Heart left ventricle (tissue), 16 donors: ENCODE measurements at regions not wholly inside any gene's neighbourhood (a gene's known extent, or its start where the extent isn't known, plus 50 kb on each side); places are given as distances from the start of the nearest gene placed in this dataset.

Experiments used
- ATAC-seq, 4 donors: fragments of 200-7000 bp; cut with Tn5 transposase; one replicate each; pipeline ENCODE4 v1.9.1; 2020 to 2022; ENCODE audit warnings: moderate library complexity in 4 of 4, mild to moderate bottlenecking in 3 of 4, moderate number of reproducible peaks in 1 of 4
- DNase-seq, 5 donors: peaks; one replicate each; pipeline ENCODE4 v3.0.0-alpha.2; 2020
- H3K27ac ChIP-seq, 12 donors: fragments of 200-600 bp; sonication (generic) in 4 of 12; one replicate each; pipeline versions ENCODE4 v1.5.0 to v1.8.0; 2016 to 2022; ENCODE audit warnings: mild to moderate bottlenecking in 2 of 12
- H3K27me3 ChIP-seq, 9 donors: fragments of 200-600 bp; sonication (generic) in 2 of 9; one replicate each; pipeline versions ENCODE4 v1.5.1 to v1.8.0; 2016 to 2022; ENCODE audit warnings: mild to moderate bottlenecking in 3 of 9
- H3K36me3 ChIP-seq, 9 donors: fragments of 200-600 bp; sonication (generic) in 2 of 9; one replicate each; pipeline versions ENCODE4 v1.5.0 to v1.8.0; 2018 to 2022; ENCODE audit warnings: mild to moderate bottlenecking in 2 of 9
- H3K4me1 ChIP-seq, 12 donors: fragments of 200-600 bp; sonication (generic) in 4 of 12; one replicate each; pipeline versions ENCODE4 v1.5.0 to v1.8.0; 2016 to 2022; ENCODE audit warnings: mild to moderate bottlenecking in 3 of 12
- H3K4me3 ChIP-seq, 12 donors: fragments of 200-600 bp; sonication (generic) in 4 of 12; one replicate each; pipeline versions ENCODE4 v1.5.0 to v1.8.0; 2017 to 2022; ENCODE audit warnings: mild to moderate bottlenecking in 9 of 12, moderate library complexity in 4 of 12
- H3K9me3 ChIP-seq, 12 donors: fragments of 200-600 bp; sonication (generic) in 4 of 12; one replicate each; pipeline versions ENCODE4 v1.5.0 to v1.8.0; 2016 to 2022; ENCODE audit warnings: mild to moderate bottlenecking in 1 of 12
- POLR2A ChIP-seq, 2 donors: fragments of 450-650 bp; IDR thresholded peaks; one replicate each; pipeline ENCODE4 v1.6.1; 2017; ENCODE audit warnings: antibody characterized with exemption in 2 of 2, mild to moderate bottlenecking in 2 of 2, moderate library complexity in 2 of 2
- WGBS, 4 donors: extraction: QIAGEN DNeasy Blood & Tissue Kit in 2 of 4; methylation state at CpG; one replicate each; pipeline versions ENCODE4 v1.1.5 to v1.1.7; 2013 to 2018; 5-methylcytosine and 5-hydroxymethylcytosine counted together
- intact Hi-C, 10 donors: fragments of 100-400 bp; cut with DNase I; formaldehyde crosslinking; loops; one replicate each; pipeline versions ENCODE4 v1.11.1 to v1.14.2; 2022
- TF ChIP-seq, protein P1 (sequence below), 12 donors: fragments of 200-600 bp; sonication (generic) in 4 of 12; IDR thresholded peaks; one replicate each; pipeline versions ENCODE4 v1.5.0 to v1.8.0; 2018 to 2022; ENCODE audit warnings: antibody characterized with exemption in 12 of 12, mild to moderate bottlenecking in 5 of 12
- donor health status: ischemic (EF 13 %, LVEDD 7.1; RV severe dilation, severe dysfunction).
- donor health status: healthy with polysubstance abuse.
- donor health status: DM: no; HTN: yes; CAD: no.
- donor health status: DM: no; HTN: no; CAD: no.
- donor health status: ischemic (EF 25% LVEDD 6.9; RV normal size, moderate dysfunction).
- donor health status: ischemic (EF 25% LVEDD 5.7; RV mildly dilated, moderate dysfunction).
- donor health status: healthy.
- donor health status: DM: yes; HTN: yes; CAD: no.
- donor health status: ischemic (EF 35%, LVEDD 5.7; RV mildly dilated, moderate dysfunction).
- donor health status: nonischemic (EF 11% LVEDD 7.7; RV severe dilation, severe dysfunction).
- donor health status: DM: yes; HTN: yes; CAD: no.
- donor health status: PGD.
- donor health status: ischemic (EF 29% LVEDD 5.4; RV normal size, mild dysfunction).
- donor health status: nonischemic (EF 23%, LVEDD 6.1; RV moderate dilation, normal function).

DNA sequence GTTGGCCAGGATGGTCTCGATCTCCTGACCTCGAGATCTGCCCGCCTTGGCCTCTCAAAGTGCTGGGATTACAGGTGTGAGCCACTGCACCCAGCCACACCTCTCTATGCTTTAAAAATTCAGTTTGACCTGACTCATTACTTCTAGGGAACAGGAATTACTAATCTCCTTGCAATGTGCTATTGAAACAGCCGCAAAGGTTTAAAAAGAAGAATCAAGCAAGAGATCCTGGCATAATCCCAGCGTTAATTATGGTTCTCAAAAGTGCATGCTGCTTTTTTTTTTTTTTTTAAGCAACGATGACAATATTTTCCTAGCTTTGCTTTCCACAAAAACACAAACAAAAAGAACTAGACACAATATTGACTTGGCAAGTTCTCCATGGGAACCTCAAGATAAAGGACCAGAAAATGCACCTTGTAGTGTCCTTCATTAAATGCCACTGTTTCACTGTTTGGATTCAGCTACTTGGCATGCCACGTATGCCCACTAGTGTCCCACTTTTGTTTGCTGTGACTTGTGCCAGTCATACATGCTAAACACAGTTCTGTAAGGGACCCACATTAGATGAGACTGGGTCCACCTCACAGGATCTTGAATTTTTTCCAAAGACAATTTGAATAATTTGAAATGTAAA lies 112.6 kb upstream of the PPARGC1A start:
- no peak for DNase-seq
- WGBS, 4 donors, result 75 to 79% (median 77%) methylated on average over 7 of the region's 7 CpGs
- no peak for TF ChIP-seq POLR2A (IDR thresholded peaks at IDR 0.05)
- TF ChIP-seq, protein P1, sequence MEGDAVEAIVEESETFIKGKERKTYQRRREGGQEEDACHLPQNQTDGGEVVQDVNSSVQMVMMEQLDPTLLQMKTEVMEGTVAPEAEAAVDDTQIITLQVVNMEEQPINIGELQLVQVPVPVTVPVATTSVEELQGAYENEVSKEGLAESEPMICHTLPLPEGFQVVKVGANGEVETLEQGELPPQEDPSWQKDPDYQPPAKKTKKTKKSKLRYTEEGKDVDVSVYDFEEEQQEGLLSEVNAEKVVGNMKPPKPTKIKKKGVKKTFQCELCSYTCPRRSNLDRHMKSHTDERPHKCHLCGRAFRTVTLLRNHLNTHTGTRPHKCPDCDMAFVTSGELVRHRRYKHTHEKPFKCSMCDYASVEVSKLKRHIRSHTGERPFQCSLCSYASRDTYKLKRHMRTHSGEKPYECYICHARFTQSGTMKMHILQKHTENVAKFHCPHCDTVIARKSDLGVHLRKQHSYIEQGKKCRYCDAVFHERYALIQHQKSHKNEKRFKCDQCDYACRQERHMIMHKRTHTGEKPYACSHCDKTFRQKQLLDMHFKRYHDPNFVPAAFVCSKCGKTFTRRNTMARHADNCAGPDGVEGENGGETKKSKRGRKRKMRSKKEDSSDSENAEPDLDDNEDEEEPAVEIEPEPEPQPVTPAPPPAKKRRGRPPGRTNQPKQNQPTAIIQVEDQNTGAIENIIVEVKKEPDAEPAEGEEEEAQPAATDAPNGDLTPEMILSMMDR (IDR thresholded peaks at IDR 0.05), result no peak
- H3K4me3 ChIP-seq, result no peak overlapping the region
- H3K27ac ChIP-seq, result no peak overlapping the region
- intact Hi-C loops, result no loop called here
- no peaks in the 10 kb centered on the region for H3K36me3 ChIP-seq
- ATAC-seq, result no peak
- H3K4me1 ChIP-seq, result no peaks in the 10 kb centered on the region
- H3K9me3 ChIP-seq, result no peaks in the 10 kb centered on the region
- peaks cover 0 to 6% (median 0%) of the 10 kb centered on the region in 9 donors for H3K27me3 ChIP-seq

DNA sequence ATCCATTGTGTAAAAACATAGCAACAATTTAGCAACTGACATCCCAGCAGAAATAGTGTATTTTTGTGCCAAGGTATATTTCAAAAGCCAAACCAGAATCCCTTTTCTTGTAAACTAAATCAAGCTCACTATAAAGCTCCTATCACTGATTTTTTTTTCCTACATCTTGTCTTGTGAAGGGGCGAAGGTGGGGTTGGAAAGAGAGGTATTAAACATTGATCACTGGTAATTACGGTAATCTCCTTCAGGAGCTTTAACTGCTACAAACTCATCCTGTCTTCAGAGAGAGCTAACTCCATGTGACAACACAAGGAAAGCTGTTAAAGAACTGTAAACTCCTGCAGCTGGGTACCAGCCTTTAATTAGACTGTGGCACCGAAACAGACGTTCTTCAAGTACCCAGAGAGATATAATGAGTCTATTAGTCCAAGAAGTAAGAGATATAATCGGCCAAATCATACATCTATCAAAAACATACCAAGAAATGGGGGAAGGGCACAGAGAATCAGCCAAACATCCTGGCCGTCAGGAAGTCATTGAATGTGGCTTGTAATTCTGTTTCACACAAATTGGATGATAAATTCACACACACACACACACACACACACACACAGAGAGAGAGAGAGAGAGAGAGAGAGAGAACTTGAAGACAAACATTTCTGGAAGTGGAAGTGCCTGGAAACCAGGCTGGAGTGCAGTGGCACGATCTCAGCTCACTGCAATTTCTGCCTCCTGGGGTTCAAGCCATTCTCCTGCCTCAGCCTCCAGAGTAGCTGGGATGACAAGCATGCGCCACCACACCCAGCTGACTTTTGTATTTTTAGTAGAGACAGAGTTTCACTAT lies 111.9 kb upstream of the PPARGC1A start:
- ATAC-seq (no peak), DNase-seq (no peak)
- 43 to 58% (median 48%) methylated on average over 8 of the region's 8 CpGs for WGBS, 4 donors

DNA sequence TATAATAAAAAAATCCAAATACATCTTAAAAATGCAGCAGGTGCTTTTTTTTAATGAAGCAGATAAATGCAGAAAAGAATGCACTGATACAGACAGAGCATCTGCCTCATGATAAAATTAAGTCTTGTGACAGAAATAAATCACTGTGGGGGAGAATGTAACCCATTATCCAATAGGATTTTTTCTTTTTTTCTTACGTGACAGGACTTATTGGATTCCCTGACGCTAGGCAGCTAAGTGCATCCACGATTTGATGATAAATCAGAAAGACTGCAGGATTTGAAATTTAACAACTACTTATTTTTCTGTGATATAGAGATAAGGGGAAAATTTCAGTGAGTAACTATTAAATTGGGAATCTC lies 110.6 kb upstream of the PPARGC1A start:
- WGBS, 4 donors, result 71 to 85% (median 73%) methylated on average over 3 of the region's 3 CpGs
- Histone ChIP-seq H3K36me3 (no peaks in the 10 kb centered on the region), H3K27ac (no peak overlapping the region), H3K27me3 (peaks cover 0 to 6% (median 0%) of the 10 kb centered on the region in 9 donors), H3K4me1 (no peaks in the 10 kb centered on the region), H3K4me3 (no peak overlapping the region), H3K9me3 (no peaks in the 10 kb centered on the region)
- ATAC-seq (no peak), DNase-seq (no peak)
- intact Hi-C loops, result no loop called here
- TF ChIP-seq, protein P1 (IDR thresholded peaks at IDR 0.05), result no peak
- TF ChIP-seq POLR2A (IDR thresholded peaks at IDR 0.05), result no peak

More for the DNA sequence above, 111.9 kb upstream of the PPARGC1A start:
- TF ChIP-seq, protein P1 (IDR thresholded peaks at IDR 0.05), result no peak
- no peak for TF ChIP-seq POLR2A (IDR thresholded peaks at IDR 0.05)
- intact Hi-C loops, result no loop called here
- H3K4me3 ChIP-seq, result no peak overlapping the region
- no peaks in the 10 kb centered on the region for H3K4me1 ChIP-seq
- no peaks in the 10 kb centered on the region for H3K9me3 ChIP-seq
- no peaks in the 10 kb centered on the region for H3K36me3 ChIP-seq
- H3K27ac ChIP-seq, result no peak overlapping the region
- peaks cover 0 to 6% (median 0%) of the 10 kb centered on the region in 9 donors for H3K27me3 ChIP-seq

DNA sequence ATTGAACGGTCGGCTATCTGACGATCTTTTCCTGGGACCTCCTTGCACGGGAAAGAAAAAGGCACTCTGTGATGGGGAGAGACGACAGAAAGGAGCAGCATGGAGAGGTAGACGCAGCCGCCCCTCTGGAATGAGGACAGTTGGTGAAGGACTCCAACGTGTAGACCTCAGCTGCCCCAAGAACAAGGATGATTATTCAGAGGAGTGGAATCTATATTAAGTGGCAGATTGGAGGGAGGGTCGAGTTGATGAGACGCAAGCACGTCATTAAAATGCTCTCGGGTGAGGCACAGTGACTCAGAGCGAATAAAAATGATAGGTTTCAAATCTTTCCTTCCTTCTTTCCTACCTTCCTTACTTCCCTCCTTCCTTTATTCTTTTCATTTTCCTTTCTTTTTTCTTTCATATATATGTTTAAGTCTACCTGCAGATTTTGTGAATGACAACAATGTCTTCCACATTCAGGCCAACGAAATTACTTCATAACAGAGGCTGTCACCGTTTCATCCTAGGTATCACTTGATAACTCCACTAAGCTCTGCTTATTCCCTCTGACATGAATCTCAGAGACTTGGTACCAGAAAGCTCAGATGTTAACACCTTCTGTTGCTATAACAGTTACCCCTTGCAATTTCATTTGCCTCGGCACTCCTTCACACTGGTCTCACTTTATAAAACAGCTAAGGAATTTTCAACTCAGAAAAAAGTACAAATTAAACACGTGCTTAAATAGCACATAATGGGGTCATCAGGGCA lies 110.0 kb upstream of the PPARGC1A start:
- no peaks in the 10 kb centered on the region for H3K36me3 ChIP-seq

More for the DNA sequence above, 110.0 kb upstream of the PPARGC1A start:
- no peak for TF ChIP-seq POLR2A (IDR thresholded peaks at IDR 0.05)
- TF ChIP-seq, protein P1 (IDR thresholded peaks at IDR 0.05), result no peak
- no peaks in the 10 kb centered on the region for H3K9me3 ChIP-seq
- no peak overlapping the region for H3K4me3 ChIP-seq
- intact Hi-C loops, result no loop called here
- no peak for ATAC-seq
- H3K27me3 ChIP-seq, result peaks cover 0 to 6% (median 0%) of the 10 kb centered on the region in 9 donors
- H3K27ac ChIP-seq, result no peak overlapping the region
- H3K4me1 ChIP-seq, result no peaks in the 10 kb centered on the region
- 71 to 77% (median 76%) methylated on average over 17 of the region's 17 CpGs for WGBS, 4 donors
- no peak for DNase-seq
